Sigmoid colon (tissue), 6 donors: ENCODE measurements at regions not wholly inside any gene's neighbourhood (a gene's known extent, or its start where the extent isn't known, plus 50 kb on each side); places are given as distances from the start of the nearest gene placed in this dataset.

Experiments
- DNase-seq: peaks from one replicate; pipeline ENCODE4 v3.0.0-alpha.2; 2019
- H3K27ac ChIP-seq, 4 donors: fragments of 200-600 bp; sonication (generic); one replicate each; pipeline ENCODE4 v1.5.1; 2016 to 2019; ENCODE audit warnings: mild to moderate bottlenecking in 1 of 4
- H3K27me3 ChIP-seq, 3 donors: fragments of 200-600 bp; sonication (generic); one replicate each; pipeline ENCODE4 v1.5.1; 2019; ENCODE audit warnings: mild to moderate bottlenecking in 1 of 3
- H3K36me3 ChIP-seq, 4 donors: fragments of 200-600 bp; sonication (generic); one replicate each; pipeline ENCODE4 v1.5.1; 2016 to 2019
- H3K4me1 ChIP-seq, 4 donors: fragments of 200-600 bp; sonication (generic); one replicate each; pipeline ENCODE4 v1.5.1; 2017 to 2019
- H3K4me3 ChIP-seq, 4 donors: fragments of 200-600 bp; sonication (generic); one replicate each; pipeline ENCODE4 v1.5.1; 2017 to 2019; ENCODE audit warnings: mild to moderate bottlenecking in 2 of 4, moderate library complexity in 1 of 4
- H3K9me3 ChIP-seq, 4 donors: fragments of 200-600 bp in 3 of 4; sonication (generic) in 3 of 4; one replicate each; pipeline versions ENCODE4 v1.5.1 to v1.6.1; 2013 to 2019
- EP300 ChIP-seq, 4 donors: sonication (generic); formaldehyde crosslinking; IDR thresholded peaks; one replicate each; pipeline ENCODE4 v1.6.1; 2017; ENCODE audit warnings: antibody characterized with exemption in 4 of 4
- POLR2A ChIP-seq, 2 donors: fragments of 450-650 bp; IDR thresholded peaks; one replicate each; pipeline ENCODE4 v1.6.1; 2016; ENCODE audit warnings: antibody characterized with exemption in 2 of 2, mild to moderate bottlenecking in 2 of 2, moderate library complexity in 2 of 2
- POLR2AphosphoS5 ChIP-seq, 4 donors: sonication (generic); formaldehyde crosslinking; IDR thresholded peaks; one replicate each; pipeline ENCODE4 v1.6.1; 2017; ENCODE audit warnings: antibody characterized with exemption in 4 of 4
- WGBS, 2 donors: extraction: QIAGEN DNeasy Blood & Tissue Kit; methylation state at CpG; one replicate each; pipeline ENCODE4 v1.1.7; 2013; 5-methylcytosine and 5-hydroxymethylcytosine counted together
- intact Hi-C: fragments of 100-400 bp; cut with DNase I; formaldehyde crosslinking; loops from one replicate; pipeline ENCODE4 v1.15.1; 2023
- TF ChIP-seq, protein P1 (sequence below), 4 experiments: fragments of 450-650 bp in 3 of 4; fragments of 200-600 bp in 1 of 4; IDR thresholded peaks; one replicate each; pipeline ENCODE4 v1.5.1; 2016 to 2019; ENCODE audit warnings: antibody characterized with exemption in 4 of 4, mild to moderate bottlenecking in 3 of 4, moderate library complexity in 2 of 4
- donor health status: healthy with polysubstance abuse.
- donor health status: healthy.

- Histone ChIP-seq H3K36me3 (no peaks in the 10 kb centered on the region), H3K27me3 (no peaks in the 10 kb centered on the region), H3K4me3 (no peak overlapping the region), H3K4me1 (peaks cover 0 to 12% (median 5%) of the 10 kb centered on the region in 4 donors), H3K27ac (no peak overlapping the region), H3K9me3 (peaks cover 0 to 4% (median 2%) of the 10 kb centered on the region in 4 donors)
- no peak for DNase-seq
- 67 to 91% methylated on average over 2 of the region's 2 CpGs for WGBS, 2 donors
- no peak for TF ChIP-seq POLR2AphosphoS5 (IDR thresholded peaks at IDR 0.05)
- no peak for TF ChIP-seq EP300 (IDR thresholded peaks at IDR 0.05)
- TF ChIP-seq, protein P1, sequence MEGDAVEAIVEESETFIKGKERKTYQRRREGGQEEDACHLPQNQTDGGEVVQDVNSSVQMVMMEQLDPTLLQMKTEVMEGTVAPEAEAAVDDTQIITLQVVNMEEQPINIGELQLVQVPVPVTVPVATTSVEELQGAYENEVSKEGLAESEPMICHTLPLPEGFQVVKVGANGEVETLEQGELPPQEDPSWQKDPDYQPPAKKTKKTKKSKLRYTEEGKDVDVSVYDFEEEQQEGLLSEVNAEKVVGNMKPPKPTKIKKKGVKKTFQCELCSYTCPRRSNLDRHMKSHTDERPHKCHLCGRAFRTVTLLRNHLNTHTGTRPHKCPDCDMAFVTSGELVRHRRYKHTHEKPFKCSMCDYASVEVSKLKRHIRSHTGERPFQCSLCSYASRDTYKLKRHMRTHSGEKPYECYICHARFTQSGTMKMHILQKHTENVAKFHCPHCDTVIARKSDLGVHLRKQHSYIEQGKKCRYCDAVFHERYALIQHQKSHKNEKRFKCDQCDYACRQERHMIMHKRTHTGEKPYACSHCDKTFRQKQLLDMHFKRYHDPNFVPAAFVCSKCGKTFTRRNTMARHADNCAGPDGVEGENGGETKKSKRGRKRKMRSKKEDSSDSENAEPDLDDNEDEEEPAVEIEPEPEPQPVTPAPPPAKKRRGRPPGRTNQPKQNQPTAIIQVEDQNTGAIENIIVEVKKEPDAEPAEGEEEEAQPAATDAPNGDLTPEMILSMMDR (IDR thresholded peaks at IDR 0.05), result no peak
- TF ChIP-seq POLR2A (IDR thresholded peaks at IDR 0.05), result no peak
- intact Hi-C loops, result no loop called here
Observed at GRCh38 chr7:46532571-46532970, 611.5 kb upstream of the IGFBP3 start.

DNA sequence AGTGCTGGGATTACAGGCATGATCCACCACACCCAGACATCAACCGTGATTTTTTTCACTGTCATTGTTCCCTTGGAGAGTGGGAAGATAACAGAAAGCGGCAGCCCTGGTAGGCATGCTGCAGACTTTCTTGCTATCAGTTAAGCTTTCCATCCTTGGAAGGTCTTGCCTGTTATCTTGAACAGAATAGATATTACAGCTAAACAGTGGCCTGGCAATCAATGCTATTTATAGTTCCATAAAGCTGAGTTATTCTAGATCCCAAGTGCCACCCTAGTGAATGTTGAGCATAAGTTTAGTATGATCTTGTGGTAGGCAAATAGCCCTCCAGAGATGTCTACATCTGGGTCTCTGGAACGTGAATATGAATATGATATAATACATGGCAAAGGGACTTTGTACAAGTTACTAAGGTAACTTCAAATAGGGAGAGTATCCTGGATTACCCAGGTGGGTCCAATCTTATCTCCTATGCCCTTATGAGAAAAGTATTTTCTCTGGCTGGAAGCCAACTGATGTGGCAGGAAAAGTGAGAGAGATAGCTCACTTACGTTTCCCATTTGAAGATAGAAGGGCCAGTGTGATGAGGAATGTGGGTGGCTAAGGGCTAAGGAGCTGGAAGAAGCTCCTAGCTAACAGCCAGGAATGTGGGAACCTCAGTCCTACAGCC is 609.1 kb upstream of the IGFBP3 start:
- TF ChIP-seq EP300 (IDR thresholded peaks at IDR 0.05) (no peak), POLR2A (IDR thresholded peaks at IDR 0.05) (no peak), POLR2AphosphoS5 (IDR thresholded peaks at IDR 0.05) (no peak)
- TF ChIP-seq, protein P1 (IDR thresholded peaks at IDR 0.05), result no peak
- DNase-seq, result no peak
- 78 to 86% methylated on average over 4 of the region's 4 CpGs for WGBS, 2 donors
- Histone ChIP-seq H3K27ac (peak overlapping the region in 1 of 4 donors; percentile 40), H3K27me3 (no peaks in the 10 kb centered on the region), H3K4me1 (peaks cover 0 to 12% (median 5%) of the 10 kb centered on the region in 4 donors), H3K4me3 (no peak overlapping the region), H3K9me3 (peaks cover 0 to 4% (median 2%) of the 10 kb centered on the region in 4 donors), H3K36me3 (no peaks in the 10 kb centered on the region)
- intact Hi-C loops, result no loop called here

GRCh38 chr7:46527360-46527759 is 606.3 kb upstream of the IGFBP3 start:
- Histone ChIP-seq H3K27me3 (no peaks in the 10 kb centered on the region), H3K27ac (no peak overlapping the region), H3K4me3 (no peak overlapping the region), H3K4me1 (peaks cover 0 to 4% (median 0%) of the 10 kb centered on the region in 4 donors), H3K9me3 (peaks cover 0 to 4% (median 2%) of the 10 kb centered on the region in 4 donors), H3K36me3 (no peaks in the 10 kb centered on the region)
- no peak for DNase-seq
- no peak for TF ChIP-seq EP300 (IDR thresholded peaks at IDR 0.05)
- TF ChIP-seq, protein P1 (IDR thresholded peaks at IDR 0.05), result no peak
- TF ChIP-seq POLR2AphosphoS5 (IDR thresholded peaks at IDR 0.05), result no peak
- TF ChIP-seq POLR2A (IDR thresholded peaks at IDR 0.05), result no peak
- intact Hi-C loops, result no loop called here

GRCh38 chr7:46525876-46526275 is 604.8 kb upstream of the IGFBP3 start:
- no peak for DNase-seq
- H3K4me3 ChIP-seq, result no peak overlapping the region
- WGBS, 2 donors, result 43 to 72% methylated on average over 5 of the region's 5 CpGs
- intact Hi-C loops, result no loop called here
- no peaks in the 10 kb centered on the region for H3K27me3 ChIP-seq
- peaks cover 0 to 4% (median under 1%) of the 10 kb centered on the region in 4 donors for H3K9me3 ChIP-seq
- H3K36me3 ChIP-seq, result no peaks in the 10 kb centered on the region
- peaks cover 0 to under 1% (median 0%) of the 10 kb centered on the region in 4 donors for H3K4me1 ChIP-seq
- H3K27ac ChIP-seq, result no peak overlapping the region
- TF ChIP-seq POLR2AphosphoS5 (IDR thresholded peaks at IDR 0.05) (no peak), POLR2A (IDR thresholded peaks at IDR 0.05) (no peak), EP300 (IDR thresholded peaks at IDR 0.05) (no peak)
- TF ChIP-seq, protein P1 (IDR thresholded peaks at IDR 0.05), result no peak

DNA sequence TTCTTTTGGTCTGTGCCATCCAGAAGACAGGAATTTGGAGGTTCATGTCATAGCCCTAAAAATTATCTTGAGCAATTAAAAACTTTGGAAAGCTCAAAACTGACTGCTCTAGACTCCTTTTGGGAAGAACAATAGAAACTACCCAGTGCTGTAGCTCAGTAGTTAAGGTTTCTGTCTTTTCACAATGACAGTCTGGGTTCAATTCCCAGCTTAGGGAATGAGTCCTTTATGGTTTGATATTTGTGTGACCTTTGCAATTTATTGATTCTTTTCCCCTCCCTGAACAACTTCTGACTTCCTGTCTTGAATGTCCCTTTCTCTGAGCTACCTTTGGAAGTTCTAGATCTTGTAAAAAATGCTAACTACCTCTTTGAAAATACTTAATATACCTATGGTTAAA is 603.3 kb upstream of the IGFBP3 start:
- Histone ChIP-seq H3K27ac (no peak overlapping the region), H3K4me1 (no peaks in the 10 kb centered on the region), H3K36me3 (no peaks in the 10 kb centered on the region), H3K9me3 (no peaks in the 10 kb centered on the region), H3K27me3 (no peaks in the 10 kb centered on the region), H3K4me3 (no peak overlapping the region)
- no peak for TF ChIP-seq POLR2A (IDR thresholded peaks at IDR 0.05)
- TF ChIP-seq, protein P1 (IDR thresholded peaks at IDR 0.05), result no peak
- no peak for TF ChIP-seq EP300 (IDR thresholded peaks at IDR 0.05)
- no peak for TF ChIP-seq POLR2AphosphoS5 (IDR thresholded peaks at IDR 0.05)
- no peak for DNase-seq
- intact Hi-C loops, result no loop called here
